Progenitor cell of endocrine pancreas (in vitro differentiated cells): ENCODE measurements at regions not wholly inside any gene's neighbourhood (a gene's known extent, or its start where the extent isn't known, plus 50 kb on each side); places are given as distances from the start of the nearest gene placed in this dataset.

Experiments used
- DNase-seq: peaks from one replicate; pipeline ENCODE4 v3.0.0; 2021; ENCODE audit warnings: low spot score; ENCODE audit not compliant: unreplicated experiment
- H3K27ac Mint-ChIP-seq: 2 replicates; pipeline ENCODE4 v1.8.0; 2021; ENCODE audit warnings: mild to moderate bottlenecking, moderate library complexity, mixed read lengths
- H3K27me3 Mint-ChIP-seq: 2 replicates; pipeline ENCODE4 v1.8.0; 2021; ENCODE audit warnings: mixed read lengths
- H3K36me3 Mint-ChIP-seq: 2 replicates; pipeline ENCODE4 v1.8.0; 2022; ENCODE audit warnings: mixed read lengths; ENCODE audit not compliant: insufficient read depth
- H3K4me1 Mint-ChIP-seq: 2 replicates; pipeline ENCODE4 v1.8.0; 2021; ENCODE audit warnings: low read depth, mixed read lengths
- H3K4me3 Mint-ChIP-seq: 2 replicates; pipeline ENCODE4 v1.8.0; 2021; ENCODE audit warnings: low read depth, mild to moderate bottlenecking, moderate library complexity, mixed read lengths
- H3K9me3 Mint-ChIP-seq: 2 replicates; pipeline ENCODE4 v1.8.0; 2021; ENCODE audit warnings: low read depth, mixed read lengths
- CTCF ChIP-seq: fragments of 200-600 bp; sonication (generic); IDR thresholded peaks from one replicate; pipeline ENCODE4 v1.5.0; 2021; ENCODE audit warnings: antibody characterized with exemption, mild to moderate bottlenecking; ENCODE audit not compliant: unreplicated experiment

GRCh38 chr15:69845159-69845558, 252.6 kb downstream of the TLE3 start:
- TF ChIP-seq CTCF, result no peak
- Mint-ChIP-seq H3K9me3 (peaks cover 4% of the 10 kb centered on the region), H3K27me3 (peaks cover 38% of the 10 kb centered on the region), H3K4me1 (peaks cover 3% of the 10 kb centered on the region), H3K36me3 (no peaks in the 10 kb centered on the region), H3K27ac (no peak overlapping the region), H3K4me3 (no peak overlapping the region)
- DNase-seq, result no peak

- peaks cover 54% of the 10 kb centered on the region for H3K27me3 Mint-ChIP-seq
- H3K27ac Mint-ChIP-seq, result no peak overlapping the region
- no peaks in the 10 kb centered on the region for H3K36me3 Mint-ChIP-seq
- H3K9me3 Mint-ChIP-seq, result peaks cover 4% of the 10 kb centered on the region
- no peaks in the 10 kb centered on the region for H3K4me1 Mint-ChIP-seq
- DNase-seq, result no peak
- H3K4me3 Mint-ChIP-seq, result no peak overlapping the region
- TF ChIP-seq CTCF, result no peak
These were observed 250.1 kb downstream of the TLE3 start for GRCh38 chr15:69847625-69848024.

GRCh38 chr15:69848096-69848495, 249.6 kb downstream of the TLE3 start:
- Mint-ChIP-seq H3K36me3 (no peaks in the 10 kb centered on the region), H3K27ac (no peak overlapping the region), H3K4me3 (no peak overlapping the region), H3K4me1 (no peaks in the 10 kb centered on the region), H3K9me3 (peaks cover 4% of the 10 kb centered on the region), H3K27me3 (peaks cover 55% of the 10 kb centered on the region)
- no peak for TF ChIP-seq CTCF
- DNase-seq, result no peak

GRCh38 chr15:69848551-69849231, 249.0 kb downstream of the TLE3 start:
- Mint-ChIP-seq H3K9me3 (peaks cover 4% of the 10 kb centered on the region), H3K36me3 (no peaks in the 10 kb centered on the region), H3K4me3 (no peak overlapping the region)

GRCh38 chr15:69849232-69849610, 248.5 kb downstream of the TLE3 start:
- no peaks in the 10 kb centered on the region for H3K4me1 Mint-ChIP-seq
- TF ChIP-seq CTCF, result no peak

More at GRCh38 chr15:69848551-69849231, 249.0 kb downstream of the TLE3 start:
- TF ChIP-seq CTCF, result no peak
- H3K27ac Mint-ChIP-seq, result no peak overlapping the region
- DNase-seq, result no peak
- H3K27me3 Mint-ChIP-seq, result peaks cover 54% of the 10 kb centered on the region
- H3K4me1 Mint-ChIP-seq, result no peaks in the 10 kb centered on the region

More at GRCh38 chr15:69849232-69849610, 248.5 kb downstream of the TLE3 start:
- Mint-ChIP-seq H3K9me3 (peaks cover 4% of the 10 kb centered on the region), H3K4me3 (no peak overlapping the region), H3K27ac (no peak overlapping the region), H3K27me3 (peaks cover 52% of the 10 kb centered on the region), H3K36me3 (no peaks in the 10 kb centered on the region)
- DNase-seq, result no peak
